ENCODE measurements at regions not wholly inside any gene's neighbourhood (a gene's known extent, or its start where the extent isn't known, plus 50 kb on each side); places are given as distances from the start of the nearest gene placed in this dataset.
"Not testable (repeated sequence)": the region's sequence is repeated elsewhere in the genome, so short reads cannot be mapped to it uniquely, and the experiment has no call there.

GRCh38 chr1:59178339-59179187 lies 118.3 kb upstream of the FGGY start:
- no peak for DNase-seq
- in situ Hi-C loops (cut with HindIII; ENCODE audit: low pct_ligation_motif_present, low pct_unique_long_range_greater_than_20kb, low sequenced_read_pairs): no loop called here

- in situ Hi-C loops (cut with HindIII; ENCODE audit: low pct_ligation_motif_present, low pct_unique_long_range_greater_than_20kb, low sequenced_read_pairs): no loop called here
- no peak for DNase-seq
Measured at GRCh38 chr1:59179673-59180072, 117.2 kb upstream of the FGGY start.

GRCh38 chr1:59180735-59181134 lies 116.2 kb upstream of the FGGY start:
- no peak for DNase-seq
- in situ Hi-C loops (cut with HindIII; ENCODE audit: low pct_ligation_motif_present, low pct_unique_long_range_greater_than_20kb, low sequenced_read_pairs): no loop called here

- no peak for DNase-seq
- in situ Hi-C loops (cut with HindIII; ENCODE audit: low pct_ligation_motif_present, low pct_unique_long_range_greater_than_20kb, low sequenced_read_pairs): no loop called here
Measured at GRCh38 chr1:59183749-59184317, 113.1 kb upstream of the FGGY start.

GRCh38 chr1:59184365-59184905 lies 112.5 kb upstream of the FGGY start:
- in situ Hi-C loops (cut with HindIII; ENCODE audit: low pct_ligation_motif_present, low pct_unique_long_range_greater_than_20kb, low sequenced_read_pairs): no loop called here
- no peak for DNase-seq

DNA sequence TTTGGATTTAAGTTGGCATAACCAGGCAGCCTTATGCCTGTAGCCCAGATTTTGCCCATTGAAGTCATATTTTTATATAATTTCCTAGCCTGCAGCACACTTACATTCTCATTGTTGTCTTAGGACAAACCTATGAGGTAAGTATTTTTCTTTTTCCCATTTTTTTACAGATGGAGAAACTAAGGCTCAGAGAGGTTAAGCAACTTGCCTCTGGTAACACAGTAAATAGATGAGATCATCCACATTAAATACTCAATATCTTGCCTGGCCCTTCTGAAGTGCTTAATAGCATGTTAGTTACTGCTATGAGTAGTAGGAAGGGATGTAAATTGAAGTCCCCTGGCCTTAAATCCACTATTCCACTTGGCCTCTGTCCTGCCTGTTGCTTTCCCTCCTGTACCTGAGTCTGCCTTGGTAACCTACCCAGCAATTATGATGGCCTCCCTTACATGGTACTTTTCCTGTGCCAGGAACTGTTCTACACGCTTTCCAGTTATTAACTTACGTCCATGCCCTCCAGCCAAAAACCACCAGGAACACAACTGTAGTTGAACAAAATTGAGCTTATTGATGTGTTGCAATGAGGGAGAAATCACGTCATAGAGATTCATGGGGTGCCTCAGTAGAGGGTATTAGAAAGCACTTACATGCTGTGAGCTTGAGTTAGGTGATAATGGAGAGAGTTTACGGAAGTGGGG lies 111.6 kb upstream of the FGGY start:
- in situ Hi-C loops (cut with HindIII; ENCODE audit: low pct_ligation_motif_present, low pct_unique_long_range_greater_than_20kb, low sequenced_read_pairs): no loop called here
- no peak for DNase-seq

- in situ Hi-C loops (cut with HindIII; ENCODE audit: low pct_ligation_motif_present, low pct_unique_long_range_greater_than_20kb, low sequenced_read_pairs): no loop called here
- no peak for DNase-seq
Measured at GRCh38 chr1:59186656-59187055, 110.2 kb upstream of the FGGY start.

GRCh38 chr1:59188413-59189213 lies 108.3 kb upstream of the FGGY start:
- DNase-seq: no peak
- in situ Hi-C loops (cut with HindIII; ENCODE audit: low pct_ligation_motif_present, low pct_unique_long_range_greater_than_20kb, low sequenced_read_pairs): no loop called here

- no peak for DNase-seq
- in situ Hi-C loops (cut with HindIII; ENCODE audit: low pct_ligation_motif_present, low pct_unique_long_range_greater_than_20kb, low sequenced_read_pairs): no loop called here
Measured at GRCh38 chr1:59193443-59194093, 103.3 kb upstream of the FGGY start.

- no peak for DNase-seq
- in situ Hi-C loops (cut with HindIII; ENCODE audit: low pct_ligation_motif_present, low pct_unique_long_range_greater_than_20kb, low sequenced_read_pairs): no loop called here
Measured at GRCh38 chr1:59194621-59195020, 102.3 kb upstream of the FGGY start.

DNA sequence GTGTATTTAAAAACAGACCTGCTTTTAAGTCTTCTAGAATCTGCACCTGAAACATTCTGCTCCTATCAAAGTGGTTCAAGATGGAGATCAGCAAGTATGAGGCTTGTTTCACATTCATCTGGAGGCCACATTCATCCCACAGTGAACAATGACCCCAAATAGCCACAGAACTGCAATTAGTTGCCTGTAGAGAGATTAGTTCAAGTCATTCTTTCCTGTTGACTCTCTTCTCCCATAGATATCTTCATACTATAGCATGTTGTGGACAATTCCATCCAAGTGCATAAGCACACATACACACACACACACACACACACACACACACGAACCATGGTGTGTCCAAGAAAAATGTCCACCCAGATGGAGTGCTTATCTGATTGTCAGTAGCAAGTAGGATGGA lies 101.7 kb upstream of the FGGY start:
- in situ Hi-C loops (cut with HindIII; ENCODE audit: low pct_ligation_motif_present, low pct_unique_long_range_greater_than_20kb, low sequenced_read_pairs): no loop called here

DNA sequence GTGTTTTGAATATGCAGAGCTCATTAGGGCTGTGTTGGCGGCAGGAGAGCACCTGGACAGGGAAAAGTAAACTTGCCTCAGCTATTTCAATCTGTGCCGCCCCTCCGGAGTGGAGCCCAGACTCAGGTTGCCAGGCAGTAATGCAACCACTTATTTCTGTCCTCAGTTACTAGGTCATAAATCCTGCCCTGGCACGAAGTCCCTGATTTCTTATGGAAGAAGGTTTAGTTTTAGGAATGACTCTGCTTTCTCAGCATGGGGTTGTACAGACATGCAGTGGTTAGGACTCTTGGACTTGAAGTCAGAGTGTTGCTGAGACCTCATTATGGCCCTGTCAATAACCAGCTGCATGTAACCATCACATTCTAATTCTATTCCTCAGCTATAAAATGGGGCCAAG lies 98.3 kb upstream of the FGGY start:
- DNase-seq: no peak
- in situ Hi-C loops (cut with HindIII; ENCODE audit: low pct_ligation_motif_present, low pct_unique_long_range_greater_than_20kb, low sequenced_read_pairs): no loop called here

More for the DNA sequence above, 101.7 kb upstream of the FGGY start:
- no peak for DNase-seq

DNA sequence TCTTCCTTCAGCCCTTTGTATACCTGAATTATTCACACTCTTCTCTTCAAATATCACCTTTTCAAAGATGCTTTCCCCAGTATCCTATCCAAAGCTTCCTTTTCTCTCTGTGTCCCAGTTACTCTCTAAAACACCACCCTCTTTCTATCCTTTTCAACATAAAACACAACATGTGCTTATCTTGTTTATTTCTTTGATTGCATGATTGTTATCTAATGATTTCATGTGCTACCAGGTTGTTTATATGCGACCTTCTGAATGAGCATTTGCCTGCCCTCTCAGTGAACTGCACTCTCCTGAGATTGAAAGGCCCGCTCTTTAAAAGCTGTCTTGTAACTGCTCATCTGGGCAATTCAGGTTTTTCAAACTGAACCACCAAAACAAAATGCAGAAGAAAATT lies 97.7 kb upstream of the FGGY start:
- DNase-seq: no peak
- in situ Hi-C loops (cut with HindIII; ENCODE audit: low pct_ligation_motif_present, low pct_unique_long_range_greater_than_20kb, low sequenced_read_pairs): no loop called here

- DNase-seq: no peak
- in situ Hi-C loops (cut with HindIII; ENCODE audit: low pct_ligation_motif_present, low pct_unique_long_range_greater_than_20kb, low sequenced_read_pairs): no loop called here
Measured at GRCh38 chr1:59199719-59200376, 97.0 kb upstream of the FGGY start.

DNA sequence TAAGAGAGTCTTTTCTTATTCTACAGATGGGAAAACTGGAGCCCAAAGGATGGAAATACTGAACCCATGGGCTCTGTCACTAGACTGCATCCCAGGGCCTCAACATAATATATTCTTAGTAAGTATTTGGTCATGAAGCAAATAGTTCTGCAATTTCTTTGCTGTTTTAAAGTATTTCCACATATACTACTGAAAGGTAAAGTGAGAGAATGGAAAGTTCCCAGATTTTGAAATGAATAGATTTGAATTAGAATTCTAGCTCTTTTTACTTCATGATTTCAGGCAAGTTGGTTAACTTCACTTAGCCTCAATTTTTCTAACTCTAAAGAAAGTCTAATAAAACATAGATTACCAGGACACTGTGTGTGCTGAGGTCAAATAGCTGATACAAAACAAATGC lies 95.6 kb upstream of the FGGY start:
- in situ Hi-C loops (cut with HindIII; ENCODE audit: low pct_ligation_motif_present, low pct_unique_long_range_greater_than_20kb, low sequenced_read_pairs): no loop called here
- no peak for DNase-seq

DNA sequence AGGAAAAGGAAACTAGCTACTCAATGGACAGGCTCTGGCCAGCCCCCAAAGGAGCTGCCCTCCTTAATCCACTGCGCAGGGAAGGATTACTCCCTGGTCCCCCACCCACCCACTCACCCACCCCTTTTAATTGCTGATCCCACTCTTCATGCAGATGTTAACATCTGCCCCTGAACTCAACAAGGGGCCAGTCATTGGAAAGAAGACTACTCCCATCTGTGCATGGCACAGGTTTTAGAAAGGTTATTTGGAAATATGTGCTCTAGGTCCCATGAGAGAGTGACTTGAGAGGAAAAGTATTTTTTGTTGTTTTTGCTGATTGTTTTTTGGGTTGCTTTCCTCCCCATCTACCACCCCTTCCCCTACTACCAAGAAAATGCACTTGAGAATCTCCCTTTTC lies 94.4 kb upstream of the FGGY start:
- in situ Hi-C loops (cut with HindIII; ENCODE audit: low pct_ligation_motif_present, low pct_unique_long_range_greater_than_20kb, low sequenced_read_pairs): no loop called here
- no peak for DNase-seq

DNA sequence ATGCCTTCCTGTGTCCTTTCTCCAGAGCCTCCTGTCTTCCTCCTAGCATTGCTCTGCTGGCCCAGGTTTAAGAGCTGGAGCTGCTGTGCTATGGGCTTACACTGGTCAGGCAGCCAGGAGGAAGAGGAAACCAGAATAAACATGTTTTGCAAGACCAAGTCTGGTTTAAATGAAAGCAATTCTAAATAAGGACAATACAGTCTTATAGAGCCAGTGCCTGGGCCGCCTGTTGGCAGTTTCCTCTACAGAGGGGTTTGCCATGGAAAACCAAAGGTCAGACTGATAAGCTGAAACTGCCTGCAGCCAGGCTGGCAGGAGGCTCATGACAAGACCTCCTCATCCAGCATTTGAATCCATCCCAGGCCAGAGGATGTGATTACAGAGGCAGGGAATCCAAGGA lies 92.9 kb upstream of the FGGY start:
- in situ Hi-C loops (cut with HindIII; ENCODE audit: low pct_ligation_motif_present, low pct_unique_long_range_greater_than_20kb, low sequenced_read_pairs): no loop called here
- no peak for DNase-seq

GRCh38 chr1:59206616-59207015 lies 90.3 kb upstream of the FGGY start:
- in situ Hi-C loops (cut with HindIII; ENCODE audit: low pct_ligation_motif_present, low pct_unique_long_range_greater_than_20kb, low sequenced_read_pairs); DNase-seq: not testable (repeated sequence)
